NB4 (cell line): ENCODE measurements at regions not wholly inside any gene's neighbourhood (a gene's known extent, or its start where the extent isn't known, plus 50 kb on each side); places are given as distances from the start of the nearest gene placed in this dataset.

Experiments used
- DNase-seq: peaks from one replicate; pipeline ENCODE4 v3.0.0; 2010; ENCODE audit warnings: low read depth
- H3K4me3 ChIP-seq: one replicate; pipeline ENCODE4 v1.5.1; 2011; ENCODE audit warnings: mild to moderate bottlenecking, low read depth, low read length, moderate library complexity
- CTCF ChIP-seq: IDR thresholded peaks from one replicate; pipeline ENCODE4 v1.5.1; 2012; ENCODE audit warnings: low read depth, low read length
- MYC ChIP-seq: IDR thresholded peaks from 2 replicates; pipeline ENCODE4 v1.6.1; 2011; ENCODE audit warnings: low read depth, low read length
- POLR2A ChIP-seq: IDR thresholded peaks from 2 replicates; pipeline ENCODE4 v1.6.1; 2011; ENCODE audit warnings: mild to moderate bottlenecking; ENCODE audit not compliant: insufficient read length; ENCODE audit errors: extremely low read depth
- TF ChIP-seq, protein P1 (sequence below): IDR thresholded peaks from 2 replicates; pipeline ENCODE4 v1.6.1; 2011; ENCODE audit warnings: low read depth, low read length

DNA sequence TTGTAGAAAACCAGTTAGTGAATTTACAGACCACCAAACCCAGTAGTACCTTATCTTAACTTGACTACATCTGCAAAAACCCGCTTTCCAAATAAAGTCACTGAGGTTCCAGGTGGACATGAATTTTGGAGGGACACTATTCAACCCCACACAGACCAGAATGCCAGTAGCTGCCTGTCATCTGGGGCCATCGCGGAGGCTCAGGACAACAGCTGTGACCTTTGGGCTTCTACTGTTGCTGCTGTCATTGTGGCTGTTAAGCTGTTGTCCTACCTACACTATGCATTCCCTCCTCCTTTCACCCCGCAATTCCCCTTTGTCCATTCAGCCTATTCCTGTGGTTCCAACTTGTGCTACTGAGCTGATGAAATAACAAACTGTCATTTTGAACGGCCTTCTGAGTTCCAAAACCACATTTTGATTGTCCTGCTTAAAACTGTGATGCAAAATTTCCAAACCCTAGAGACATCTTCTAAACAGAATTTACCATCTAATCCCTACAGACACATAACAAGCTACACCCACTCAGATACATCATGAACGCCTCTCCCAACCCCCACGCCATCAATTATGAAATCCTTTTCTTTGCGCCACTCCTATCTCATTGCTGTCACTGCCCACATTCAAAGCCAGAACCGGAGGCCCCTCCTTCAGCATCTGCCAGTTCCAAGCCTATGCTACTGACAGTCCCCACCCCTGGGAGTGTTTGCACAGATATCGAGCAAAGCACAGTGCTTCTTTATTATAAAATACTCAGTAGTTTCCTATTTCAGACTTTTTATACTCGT lies 125.0 kb downstream of the C6orf118 start:
- DNase-seq, result peak; percentile 99
- TF ChIP-seq MYC (peak; percentile 82), CTCF (no peak)
- TF ChIP-seq, protein P1, sequence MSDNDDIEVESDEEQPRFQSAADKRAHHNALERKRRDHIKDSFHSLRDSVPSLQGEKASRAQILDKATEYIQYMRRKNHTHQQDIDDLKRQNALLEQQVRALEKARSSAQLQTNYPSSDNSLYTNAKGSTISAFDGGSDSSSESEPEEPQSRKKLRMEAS, result peak; percentile 65
- H3K4me3 ChIP-seq, result peak overlapping the region; percentile 42

DNA sequence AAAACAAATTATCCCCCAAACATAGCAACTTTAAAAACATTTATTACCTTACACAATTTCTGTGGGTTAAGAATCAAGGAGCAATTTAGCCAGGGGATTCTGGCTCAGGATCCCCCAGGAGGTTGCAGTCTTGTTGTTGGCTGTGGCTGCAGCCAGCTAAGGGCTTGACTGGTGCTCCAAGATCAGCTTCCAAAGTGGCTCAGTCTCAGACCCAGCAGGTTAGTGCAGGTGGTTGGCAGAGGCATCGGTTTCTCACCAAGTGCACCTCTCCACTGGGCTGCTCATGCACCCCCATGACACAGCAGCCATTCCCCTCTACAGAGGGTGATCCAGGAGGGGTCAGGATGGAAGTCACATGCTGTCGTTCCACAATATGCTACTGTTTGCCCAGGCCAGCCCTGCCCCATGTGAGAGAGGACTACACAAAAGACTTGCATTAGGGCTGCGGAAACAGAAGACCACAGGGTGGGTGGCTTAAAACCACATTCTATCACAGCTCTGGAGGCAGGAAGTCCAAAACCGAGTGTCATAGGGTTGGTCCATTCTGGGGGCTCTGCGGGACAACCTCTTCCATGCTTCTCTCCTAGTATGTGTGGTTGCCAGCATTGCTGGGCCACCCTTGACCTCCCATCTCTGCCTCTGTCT lies 125.8 kb downstream of the C6orf118 start:
- TF ChIP-seq MYC, result no peak; the same call in 1 of the 2 replicates
- TF ChIP-seq, protein P1, result peak; percentile 76
- H3K4me3 ChIP-seq, result peak overlapping the region; percentile 72
- DNase-seq, result peak; percentile 96

GRCh38 chr6:165183071-165183470 lies 126.3 kb downstream of the C6orf118 start:
- peak overlapping the region; percentile 72 for H3K4me3 ChIP-seq
- DNase-seq, result peak; percentile 80
- TF ChIP-seq, protein P1, result 0 out of 2 replicates have a peak, but pooled peaks have one; percentile 24
- TF ChIP-seq POLR2A, result no peak

- H3K4me3 ChIP-seq, result peak overlapping the region; percentile 72
- TF ChIP-seq CTCF, result no peak
- TF ChIP-seq, protein P1, result no peak
- TF ChIP-seq POLR2A, result no peak
- TF ChIP-seq MYC, result no peak
- DNase-seq, result peak; percentile 71
Observed at GRCh38 chr6:165181951-165182414, 127.4 kb downstream of the C6orf118 start.

- no peak for TF ChIP-seq MYC
- no peak overlapping the region for H3K4me3 ChIP-seq
- no peak for DNase-seq
Observed at GRCh38 chr6:165178056-165178455, 131.3 kb downstream of the C6orf118 start.

- TF ChIP-seq, protein P1, result no peak
- TF ChIP-seq CTCF, result no peak
- no peak for TF ChIP-seq MYC
- no peak for TF ChIP-seq POLR2A
- H3K4me3 ChIP-seq, result no peak overlapping the region
- no peak for DNase-seq
Observed at GRCh38 chr6:165173484-165173883, 135.9 kb downstream of the C6orf118 start.

DNA sequence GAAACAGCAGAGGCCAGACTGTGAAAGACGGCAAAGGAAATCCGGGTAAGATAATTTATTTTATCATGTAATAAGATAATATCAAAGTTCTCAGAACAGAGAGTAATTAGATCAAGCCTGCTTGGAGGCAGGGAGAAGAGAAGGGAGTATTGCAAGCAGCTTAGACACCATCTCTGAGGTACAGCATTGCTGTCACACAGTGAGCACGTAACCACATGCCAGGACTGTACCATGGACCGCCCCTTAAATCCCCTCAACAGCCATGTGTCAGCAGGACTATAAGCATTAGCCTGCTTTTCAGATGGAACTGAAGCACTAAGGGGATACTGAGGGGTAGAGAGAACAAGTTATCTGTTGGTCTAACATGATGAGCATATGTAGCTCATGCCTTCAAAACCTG lies 141.5 kb downstream of the C6orf118 start:
- no peak overlapping the region for H3K4me3 ChIP-seq
- TF ChIP-seq, protein P1, result no peak
- TF ChIP-seq MYC (no peak), CTCF (no peak), POLR2A (no peak)
- no peak for DNase-seq
